HG03175 (cell line): ENCODE measurements at regions not wholly inside any gene's neighbourhood (a gene's known extent, or its start where the extent isn't known, plus 50 kb on each side); places are given as distances from the start of the nearest gene placed in this dataset.

ENCODE experiments used
- ATAC-seq: cut with Tn5 transposase; IDR thresholded peaks from one replicate; pipeline ENCODE4 v1.9.1; 2021; ENCODE audit warnings: mild to moderate bottlenecking, moderate library complexity; ENCODE audit not compliant: unreplicated experiment

GRCh38 chr6:6376845-6377244 lies 56.4 kb upstream of the F13A1 start:
- ATAC-seq = no peak

DNA sequence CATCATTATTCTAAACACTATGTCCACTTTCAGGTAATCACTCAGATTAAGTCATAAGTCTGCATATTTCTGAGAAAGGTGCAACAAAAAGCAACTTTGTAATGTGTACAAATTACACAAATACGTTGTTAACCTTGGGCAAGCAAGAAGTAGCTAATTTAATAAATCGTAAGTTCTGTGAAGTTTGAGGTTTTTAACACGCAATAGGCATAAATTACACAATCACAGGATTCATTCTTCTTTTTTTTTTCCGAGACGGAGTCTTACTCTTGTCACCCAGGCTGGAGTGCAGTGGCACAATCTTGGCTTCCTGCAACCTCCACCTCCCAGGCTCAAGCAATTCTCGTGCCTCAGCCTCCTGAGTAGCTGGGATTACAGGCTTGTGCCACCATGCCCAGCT lies 57.2 kb upstream of the F13A1 start:
- no peak for ATAC-seq

- ATAC-seq = no peak
Measured at GRCh38 chr6:6379573-6379972, 59.1 kb upstream of the F13A1 start.

DNA sequence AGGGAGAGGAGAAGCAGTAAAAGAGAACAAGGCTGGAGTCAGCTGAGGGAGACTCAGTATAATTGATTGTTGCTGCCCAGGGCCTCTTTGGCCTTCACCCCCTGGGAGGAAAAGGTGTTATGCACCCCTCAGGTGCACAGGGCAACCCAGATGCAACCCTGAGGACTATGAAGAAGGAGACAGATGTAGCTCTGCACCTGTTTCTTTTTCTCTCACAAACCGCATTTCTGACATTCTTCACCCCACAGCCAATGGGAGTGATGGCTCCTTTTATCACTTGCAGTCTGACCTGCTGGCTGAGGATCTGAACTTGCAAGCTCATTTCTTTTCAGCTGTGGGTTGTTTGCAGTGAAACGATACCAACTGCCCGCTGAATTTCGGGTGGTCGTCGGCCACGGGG lies 64.1 kb upstream of the F13A1 start:
- ATAC-seq = no peak

DNA sequence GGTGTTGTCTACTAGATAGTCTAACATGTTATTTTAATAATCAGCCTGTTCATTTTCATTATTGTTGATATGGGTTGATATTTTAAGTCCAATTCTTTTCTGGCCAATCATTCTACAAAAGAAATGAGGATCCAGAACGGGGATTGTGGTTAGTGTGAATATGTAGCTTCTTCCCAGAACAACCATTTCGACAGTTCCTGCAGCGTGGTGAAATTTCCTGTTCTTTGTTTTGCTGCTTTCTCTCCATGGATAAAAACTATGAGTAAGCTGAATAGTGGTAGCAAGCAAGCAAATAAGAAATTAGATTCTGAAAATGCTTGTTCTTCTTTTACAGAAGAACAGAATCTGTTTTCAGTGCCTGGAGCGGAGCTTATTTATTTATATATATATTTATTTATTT lies 65.5 kb upstream of the F13A1 start:
- no peak for ATAC-seq

DNA sequence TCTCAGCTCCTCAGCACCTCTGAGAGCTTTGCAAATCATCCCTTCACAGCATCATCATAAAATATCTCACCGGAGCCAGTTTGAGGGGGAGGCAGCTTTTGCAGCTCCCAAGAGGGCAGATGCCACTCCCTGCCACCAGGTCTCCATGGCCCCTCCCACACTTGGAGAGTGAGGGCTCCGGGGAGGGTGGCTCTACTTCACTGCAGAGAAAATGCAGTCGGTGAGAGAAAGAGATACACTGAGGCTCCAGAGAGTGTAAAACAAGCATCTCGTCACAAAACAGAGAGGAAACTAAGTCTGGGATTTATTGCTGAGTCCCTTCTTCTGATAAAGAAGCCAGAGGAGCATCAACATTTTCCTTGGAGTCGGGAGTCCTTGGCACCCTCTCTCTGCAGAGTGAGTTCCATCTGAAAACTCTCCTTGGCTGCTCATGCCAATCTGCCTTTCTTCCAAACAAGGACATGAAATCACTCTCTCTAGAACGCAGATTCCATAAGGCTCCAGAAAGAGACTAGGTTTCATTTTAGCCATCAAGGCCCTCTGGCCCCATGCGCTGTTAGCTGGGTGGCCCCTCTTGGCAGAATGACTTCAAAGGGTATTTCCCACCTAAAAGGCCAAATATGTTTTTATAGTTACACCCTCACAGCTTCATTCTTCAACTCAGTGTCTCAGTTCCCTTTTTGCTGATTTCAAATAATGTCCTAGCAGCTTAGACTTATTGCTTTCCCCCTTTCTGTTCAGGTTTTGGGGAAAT lies 70.6 kb upstream of the F13A1 start:
- peak; percentile 51 for ATAC-seq

GRCh38 chr6:6392214-6393068 lies 72.0 kb upstream of the F13A1 start:
- peak; percentile 80 for ATAC-seq

- peak; percentile 21 for ATAC-seq
Measured at GRCh38 chr6:6393069-6393529, 72.6 kb upstream of the F13A1 start.

- no peak for ATAC-seq
Measured at GRCh38 chr6:6395581-6396197, 75.2 kb upstream of the F13A1 start.

DNA sequence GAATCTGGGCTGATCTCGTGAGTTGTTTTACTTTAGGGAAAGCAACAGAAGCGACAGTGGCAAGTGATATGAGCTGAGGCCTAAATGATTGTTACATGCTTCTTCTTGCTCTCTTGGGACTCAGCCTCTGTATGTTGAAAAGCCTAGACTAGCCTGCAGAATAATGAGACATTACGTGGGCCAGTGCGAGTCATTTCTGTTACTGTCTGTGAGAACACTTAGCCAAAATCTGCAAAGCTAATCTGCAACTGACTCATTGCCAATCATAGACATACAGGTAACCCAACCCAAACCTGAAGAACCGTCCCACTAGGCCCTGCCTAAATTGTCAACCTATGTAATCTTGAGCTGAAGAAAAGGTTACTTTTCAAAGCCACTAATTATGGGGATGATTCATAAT lies 77.4 kb upstream of the F13A1 start:
- no peak for ATAC-seq

GRCh38 chr6:6399568-6399967 lies 79.1 kb upstream of the F13A1 start:
- no peak for ATAC-seq

GRCh38 chr6:6401401-6401800 lies 80.9 kb upstream of the F13A1 start:
- ATAC-seq = no peak

GRCh38 chr6:6402006-6402405 lies 81.5 kb upstream of the F13A1 start:
- ATAC-seq = no peak

- ATAC-seq = no peak
Measured at GRCh38 chr6:6402591-6402990, 82.1 kb upstream of the F13A1 start.

DNA sequence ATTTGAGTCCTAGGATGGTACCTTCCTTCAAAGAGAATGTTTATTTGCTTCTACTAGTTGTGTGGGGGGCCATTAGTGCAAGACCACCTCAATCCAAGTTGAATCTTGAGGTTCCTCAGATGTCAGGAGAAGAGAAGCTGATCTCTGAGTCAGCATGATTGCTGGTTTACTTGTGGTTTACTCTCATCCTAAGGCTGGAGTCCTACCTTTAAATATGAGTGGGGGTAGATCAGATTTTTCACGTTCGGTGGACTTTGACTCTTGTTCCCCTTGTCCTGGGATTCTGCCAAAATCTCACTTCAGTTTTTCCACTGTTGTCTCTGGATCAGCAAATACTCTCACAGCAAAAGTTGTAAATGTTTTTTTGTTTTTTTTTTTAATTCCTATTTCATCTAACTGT lies 84.6 kb upstream of the F13A1 start:
- no peak for ATAC-seq

DNA sequence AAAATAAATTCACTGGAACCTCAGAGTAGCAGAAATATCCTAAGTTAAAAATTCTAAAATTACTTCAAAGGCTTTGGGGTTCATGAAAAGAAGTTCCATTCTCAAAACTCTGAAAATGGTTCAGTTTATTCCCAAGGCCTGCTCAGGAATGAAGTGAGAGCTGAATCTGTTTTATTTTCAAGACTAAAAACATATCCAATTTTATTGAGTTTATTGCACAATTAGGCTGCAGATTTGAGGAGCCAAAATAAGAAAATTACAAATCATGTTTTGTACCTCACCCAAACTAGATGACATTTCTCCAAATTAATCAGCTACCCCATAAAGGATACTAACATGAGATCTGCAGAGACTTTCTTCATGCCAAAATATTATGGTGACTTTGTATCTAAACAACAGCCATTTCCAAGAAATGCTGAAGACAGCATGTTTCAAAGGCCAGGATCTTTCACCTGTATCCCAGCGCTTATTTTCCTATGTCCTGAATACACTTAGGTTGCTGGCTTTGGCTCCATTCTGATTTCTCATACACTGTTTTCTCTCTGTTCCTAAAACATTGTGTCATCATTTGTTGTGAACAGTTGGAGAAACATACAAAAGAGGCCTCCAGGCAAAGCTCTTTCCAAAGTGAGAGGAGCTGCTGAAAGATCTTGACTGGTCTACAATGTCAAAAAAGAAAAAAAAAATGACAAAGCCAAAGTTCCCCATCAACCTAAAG lies 85.7 kb upstream of the F13A1 start:
- ATAC-seq = no peak

DNA sequence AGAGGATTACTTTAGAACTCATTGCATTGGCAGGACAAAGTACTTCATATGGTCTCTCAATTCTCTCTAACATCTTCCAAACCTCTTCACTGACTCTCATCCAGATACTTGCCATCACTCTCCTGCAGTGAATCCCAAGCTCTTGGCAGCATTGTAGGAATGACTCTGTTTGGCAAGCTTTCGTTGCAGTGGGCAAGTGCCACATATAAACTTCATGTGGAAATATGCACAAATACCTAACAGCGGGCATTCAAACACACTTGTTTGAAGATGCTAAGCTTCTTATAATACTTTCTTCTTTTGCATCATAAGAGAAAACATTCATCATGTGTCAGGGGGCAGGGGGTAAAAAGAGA lies 86.2 kb upstream of the F13A1 start:
- ATAC-seq = no peak

DNA sequence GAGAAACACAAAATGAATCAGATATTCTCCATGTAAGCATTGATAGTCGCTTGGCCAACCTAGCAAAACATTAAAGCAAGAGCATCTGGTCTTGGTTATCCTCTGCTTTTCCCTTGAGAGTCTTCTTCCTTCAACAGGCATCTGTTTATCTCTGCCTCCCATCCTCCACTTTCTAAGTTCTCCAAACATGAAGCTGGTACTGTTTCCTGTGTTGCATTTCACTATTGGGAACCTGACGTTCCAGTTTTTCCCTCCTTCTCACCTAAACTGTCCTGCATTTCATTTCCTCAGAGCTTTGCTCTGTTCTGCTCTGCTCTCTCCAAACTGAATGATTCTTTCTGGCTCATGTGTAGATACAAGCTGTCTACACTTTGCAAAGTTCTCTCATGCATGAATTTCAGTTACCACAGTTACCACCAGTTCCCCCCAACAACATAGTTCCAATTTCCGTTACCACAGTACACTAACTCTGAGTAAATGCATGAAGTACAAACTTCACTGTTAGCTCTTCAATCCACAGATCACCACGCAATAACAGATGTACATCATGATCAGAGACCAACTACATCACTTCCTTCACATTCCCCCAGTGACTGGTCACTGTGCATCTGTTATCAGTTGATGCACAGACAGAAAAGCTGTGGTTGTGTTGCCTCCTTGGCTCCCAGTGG lies 86.7 kb upstream of the F13A1 start:
- ATAC-seq = peak; percentile 95

DNA sequence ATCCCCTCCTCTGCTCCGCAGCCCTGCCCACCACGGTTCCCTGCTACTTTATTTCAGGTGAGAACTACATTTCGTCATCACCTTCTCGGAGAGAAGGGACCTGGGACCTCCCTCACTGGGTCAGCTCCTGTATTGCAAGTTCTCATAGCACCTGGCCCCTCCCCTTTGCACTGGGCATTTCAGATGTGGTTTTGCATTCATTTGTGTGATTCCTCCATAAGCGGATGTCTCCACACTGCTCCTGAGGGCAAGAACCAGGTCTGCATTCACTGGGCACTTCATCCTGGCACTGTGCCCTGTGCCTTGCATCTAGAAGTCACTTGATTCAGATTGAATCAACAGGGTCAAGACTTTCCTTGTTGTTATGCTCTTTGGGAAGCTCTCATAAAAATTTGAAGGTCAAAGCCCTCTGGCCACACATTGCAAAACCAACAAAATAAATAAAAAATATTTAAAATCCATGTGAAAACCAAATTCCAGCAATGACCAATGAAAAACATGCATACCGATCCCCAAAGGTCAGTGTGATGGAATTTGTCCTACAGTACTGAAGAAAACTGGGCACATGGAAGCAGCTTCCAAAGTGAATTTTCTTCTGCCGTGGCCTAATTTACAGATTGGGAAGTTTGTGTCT lies 89.1 kb upstream of the F13A1 start:
- no peak for ATAC-seq

GRCh38 chr6:6411115-6411514 lies 90.7 kb upstream of the F13A1 start:
- ATAC-seq = no peak
